IMR-90 (cell line): ENCODE measurements at regions not wholly inside any gene's neighbourhood (a gene's known extent, or its start where the extent isn't known, plus 50 kb on each side); places are given as distances from the start of the nearest gene placed in this dataset.

ENCODE experiments used
- BHLHE40 ChIP-seq: fragments of 150-350 bp; IDR thresholded peaks from 2 replicates; pipeline ENCODE4 v1.6.1; 2016; ENCODE audit warnings: mild to moderate bottlenecking, low read depth, low read length
- CHD1 ChIP-seq: IDR thresholded peaks from 2 replicates; pipeline ENCODE4 v1.6.1; 2012; ENCODE audit warnings: low read depth, low read length, improper control_type of control experiment
- CTCF ChIP-seq: conservative IDR thresholded peaks from 2 replicates; pipeline ENCODE4 v1.5.1; 2012; ENCODE audit warnings: mild to moderate bottlenecking, low read depth, low read length, improper control_type of control experiment
- FOS ChIP-seq: fragments of 150-350 bp; IDR thresholded peaks from 2 replicates; pipeline ENCODE4 v1.6.1; 2016; ENCODE audit warnings: low read depth, low read length
- MAFK ChIP-seq: IDR thresholded peaks from 2 replicates; pipeline ENCODE4 v1.6.1; 2012; ENCODE audit warnings: low read depth, low read length, improper control_type of control experiment
- MAZ ChIP-seq: IDR thresholded peaks from 2 replicates; pipeline ENCODE4 v1.6.1; 2012; ENCODE audit warnings: low read depth, mild to moderate bottlenecking, low read length, improper control_type of control experiment, moderate library complexity, borderline replicate concordance
- MXI1 ChIP-seq: IDR thresholded peaks from 2 replicates; pipeline ENCODE4 v1.6.1; 2012; ENCODE audit warnings: low read depth, mild to moderate bottlenecking, low read length, moderate library complexity, borderline replicate concordance
- NFE2L2 ChIP-seq: fragments of 150-350 bp; IDR thresholded peaks from 2 replicates; pipeline ENCODE4 v1.6.1; 2016; ENCODE audit warnings: low read depth, mild to moderate bottlenecking, low read length
- POLR2A ChIP-seq: IDR thresholded peaks from 2 replicates; pipeline ENCODE4 v1.6.1; 2012; ENCODE audit warnings: mild to moderate bottlenecking, low read depth, low read length
- RAD21 ChIP-seq: IDR thresholded peaks from 2 replicates; pipeline ENCODE4 v1.6.1; 2012; ENCODE audit warnings: low read length, improper control_type of control experiment
- RFX5 ChIP-seq: IDR thresholded peaks from 2 replicates; pipeline ENCODE4 v1.8.0; 2012; ENCODE audit warnings: low read depth, mild to moderate bottlenecking, low read length, moderate library complexity
- SMC3 ChIP-seq: fragments of 150-350 bp; IDR thresholded peaks from 2 replicates; pipeline ENCODE4 v1.6.1; 2016; ENCODE audit warnings: low read depth, mild to moderate bottlenecking, antibody characterized with exemption, low read length, moderate library complexity
- TF ChIP-seq, protein P1 (sequence below): fragments of 150-350 bp; IDR thresholded peaks from 2 replicates; pipeline ENCODE4 v1.6.1; 2017; ENCODE audit warnings: mild to moderate bottlenecking, antibody characterized with exemption, low read length, low read depth

DNA sequence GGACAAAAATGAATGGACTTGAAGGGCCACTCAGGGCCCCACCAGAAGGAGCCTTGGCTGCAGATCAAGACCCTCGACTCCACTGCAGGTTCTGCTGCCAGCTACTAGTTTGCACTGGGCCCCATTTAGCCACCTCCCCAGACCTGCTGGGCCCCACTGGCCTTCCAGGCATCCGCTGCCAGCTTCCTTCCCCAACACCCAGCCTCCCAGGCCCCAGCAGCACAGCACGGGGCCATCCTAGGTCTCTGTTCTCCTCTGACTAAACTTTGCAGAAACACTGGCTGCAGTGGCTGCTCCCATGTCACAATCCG is 277.4 kb upstream of the KLF14 start:
- TF ChIP-seq CTCF (no peak), MAFK (no peak), SMC3 (no peak), NFE2L2 (no peak), POLR2A (no peak), RFX5 (no peak), BHLHE40 (no peak), RAD21 (no peak), MXI1 (no peak), CHD1 (no peak), MAZ (no peak), FOS (no peak)
- TF ChIP-seq, protein P1, sequence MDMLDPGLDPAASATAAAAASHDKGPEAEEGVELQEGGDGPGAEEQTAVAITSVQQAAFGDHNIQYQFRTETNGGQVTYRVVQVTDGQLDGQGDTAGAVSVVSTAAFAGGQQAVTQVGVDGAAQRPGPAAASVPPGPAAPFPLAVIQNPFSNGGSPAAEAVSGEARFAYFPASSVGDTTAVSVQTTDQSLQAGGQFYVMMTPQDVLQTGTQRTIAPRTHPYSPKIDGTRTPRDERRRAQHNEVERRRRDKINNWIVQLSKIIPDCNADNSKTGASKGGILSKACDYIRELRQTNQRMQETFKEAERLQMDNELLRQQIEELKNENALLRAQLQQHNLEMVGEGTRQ: no peak
